SHP77 (cell line): ENCODE measurements at regions not wholly inside any gene's neighbourhood (a gene's known extent, or its start where the extent isn't known, plus 50 kb on each side); places are given as distances from the start of the nearest gene placed in this dataset.
"Not testable (repeated sequence)": the region's sequence is repeated elsewhere in the genome, so short reads cannot be mapped to it uniquely, and the experiment has no call there.

Experiments
- DNase-seq, 2 experiments: peaks; one replicate each; lab custom pipeline; 2025; lab: John Stamatoyannopoulos, UW

- no peak for DNase-seq
Observed at GRCh38 chrX:140337263-140337662, 167.6 kb downstream of the SOX3 start.

GRCh38 chrX:140318296-140318695, 186.6 kb downstream of the SOX3 start:
- DNase-seq = no peak

GRCh38 chrX:140317462-140317861, 187.4 kb downstream of the SOX3 start:
- no peak for DNase-seq

- no peak for DNase-seq
Observed at GRCh38 chrX:140298960-140299825, 205.7 kb downstream of the SOX3 start.

- DNase-seq = no peak
Observed at GRCh38 chrX:140297273-140297672, 207.6 kb downstream of the SOX3 start.

- no peak for DNase-seq
Observed at GRCh38 chrX:140292961-140293360, 211.9 kb downstream of the SOX3 start.

- DNase-seq = no peak
Observed at GRCh38 chrX:140292188-140292587, 212.7 kb downstream of the SOX3 start.

GRCh38 chrX:140274811-140275525, 229.9 kb downstream of the SOX3 start:
- no peak for DNase-seq

GRCh38 chrX:140273921-140274320, 230.9 kb downstream of the SOX3 start:
- DNase-seq = no peak

GRCh38 chrX:140250391-140250790, 254.5 kb downstream of the SOX3 start:
- DNase-seq = no peak

GRCh38 chrX:140249088-140249487, 255.8 kb downstream of the SOX3 start:
- DNase-seq = no peak

- no peak for DNase-seq
Observed at GRCh38 chrX:140229191-140229590, 263.9 kb upstream of the CXorf66 start.

- not testable (repeated sequence) for DNase-seq
Observed at GRCh38 chrX:140226037-140226436, 260.7 kb upstream of the CXorf66 start.

GRCh38 chrX:140215894-140216293, 250.6 kb upstream of the CXorf66 start:
- DNase-seq = not testable (repeated sequence)

- DNase-seq = not testable (repeated sequence)
Observed at GRCh38 chrX:140214518-140214917, 249.2 kb upstream of the CXorf66 start.

GRCh38 chrX:140206657-140207056, 241.3 kb upstream of the CXorf66 start:
- DNase-seq = no peak

- DNase-seq = peak in 1 of 2 experiments; percentile 0
Observed at GRCh38 chrX:140190441-140191108, 225.3 kb upstream of the CXorf66 start.

- no peak for DNase-seq
Observed at GRCh38 chrX:140180585-140180984, 215.3 kb upstream of the CXorf66 start.

- DNase-seq = no peak
Observed at GRCh38 chrX:140177821-140178220, 212.5 kb upstream of the CXorf66 start.

GRCh38 chrX:140172401-140172800, 207.1 kb upstream of the CXorf66 start:
- DNase-seq = no peak

- no peak for DNase-seq
Observed at GRCh38 chrX:140167551-140167950, 202.2 kb upstream of the CXorf66 start.

GRCh38 chrX:140165849-140166248, 200.5 kb upstream of the CXorf66 start:
- no peak for DNase-seq

- no peak for DNase-seq
Observed at GRCh38 chrX:140164391-140164790, 199.1 kb upstream of the CXorf66 start.
